ENCODE measurements at regions not wholly inside any gene's neighbourhood (a gene's known extent, or its start where the extent isn't known, plus 50 kb on each side); places are given as distances from the start of the nearest gene placed in this dataset.

GRCh38 chr6:168201799-168202198 is 117.8 kb downstream of the DACT2 start:
- H2AFZ ChIP-seq (ENCODE audit: low read length) = no peak overlapping the region
- H4K20me1 ChIP-seq (ENCODE audit: insufficient read depth, low read depth, low read length) = no peaks in the 10 kb centered on the region
- no peak overlapping the region for H3K9ac ChIP-seq (ENCODE audit: low read length)
- no peaks in the 10 kb centered on the region for H3K9me3 ChIP-seq (ENCODE audit: low read length)
- H3K36me3 ChIP-seq (ENCODE audit: insufficient read depth, low read length) = no peaks in the 10 kb centered on the region
- H3K9me2 ChIP-seq (replicated peaks; ENCODE audit: insufficient read depth, low read length) = no peaks in the 10 kb centered on the region
- H3K79me2 ChIP-seq (ENCODE audit: low read length) = no peaks in the 10 kb centered on the region
- H3K4me3 ChIP-seq (ENCODE audit: low read length) = no peak overlapping the region
- H3K4me1 ChIP-seq (ENCODE audit: low read length) = no peaks in the 10 kb centered on the region
- no peaks in the 10 kb centered on the region for H3K27me3 ChIP-seq (ENCODE audit: low read length)
- no peak for DNase-seq
- H3K4me2 ChIP-seq (ENCODE audit: low read depth, low read length, poor library complexity, severe bottlenecking) = no peak overlapping the region
- H3K27ac ChIP-seq (ENCODE audit: low read length) = no peak overlapping the region

DNA sequence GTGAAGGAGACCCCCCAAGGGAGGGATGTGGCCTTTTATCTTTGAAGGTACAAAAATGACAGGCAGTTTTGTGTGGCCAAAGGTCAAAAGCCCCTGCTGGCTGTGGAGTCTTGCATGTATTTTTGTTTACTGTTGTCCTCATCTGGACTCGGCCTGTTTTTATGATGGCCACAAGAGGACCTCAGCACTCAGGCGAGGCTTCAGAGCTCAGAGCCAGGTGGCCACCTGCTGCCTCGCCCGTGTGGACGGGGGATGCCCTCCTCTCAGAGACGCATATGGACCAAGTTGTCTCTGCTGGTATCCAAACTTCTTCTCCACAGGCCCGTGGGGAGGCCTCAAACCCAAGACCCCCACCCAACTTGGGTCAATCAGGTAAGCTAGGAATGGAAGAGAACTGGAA is 118.2 kb downstream of the DACT2 start:
- H3K9ac ChIP-seq (ENCODE audit: low read length) = no peak overlapping the region
- no peaks in the 10 kb centered on the region for H4K20me1 ChIP-seq (ENCODE audit: insufficient read depth, low read depth, low read length)
- no peaks in the 10 kb centered on the region for H3K79me2 ChIP-seq (ENCODE audit: low read length)
- H3K4me3 ChIP-seq (ENCODE audit: low read length) = no peak overlapping the region
- no peak overlapping the region for H3K27ac ChIP-seq (ENCODE audit: low read length)
- H3K4me2 ChIP-seq (ENCODE audit: low read depth, low read length, poor library complexity, severe bottlenecking) = no peak overlapping the region
- H2AFZ ChIP-seq (ENCODE audit: low read length) = no peak overlapping the region
- H3K4me1 ChIP-seq (ENCODE audit: low read length) = no peaks in the 10 kb centered on the region
- no peaks in the 10 kb centered on the region for H3K36me3 ChIP-seq (ENCODE audit: insufficient read depth, low read length)
- H3K9me3 ChIP-seq (ENCODE audit: low read length) = no peaks in the 10 kb centered on the region
- H3K9me2 ChIP-seq (replicated peaks; ENCODE audit: insufficient read depth, low read length) = no peaks in the 10 kb centered on the region
- DNase-seq = no peak
- H3K27me3 ChIP-seq (ENCODE audit: low read length) = no peaks in the 10 kb centered on the region

- H3K27ac ChIP-seq (ENCODE audit: low read length) = no peak overlapping the region
- H4K20me1 ChIP-seq (ENCODE audit: insufficient read depth, low read depth, low read length) = no peaks in the 10 kb centered on the region
- H3K9me3 ChIP-seq (ENCODE audit: low read length) = no peaks in the 10 kb centered on the region
- no peaks in the 10 kb centered on the region for H3K9me2 ChIP-seq (replicated peaks; ENCODE audit: insufficient read depth, low read length)
- H3K79me2 ChIP-seq (ENCODE audit: low read length) = no peaks in the 10 kb centered on the region
- DNase-seq = no peak
- no peaks in the 10 kb centered on the region for H3K36me3 ChIP-seq (ENCODE audit: insufficient read depth, low read length)
- no peaks in the 10 kb centered on the region for H3K4me1 ChIP-seq (ENCODE audit: low read length)
- no peak overlapping the region for H3K4me2 ChIP-seq (ENCODE audit: low read depth, low read length, poor library complexity, severe bottlenecking)
- no peak overlapping the region for H3K4me3 ChIP-seq (ENCODE audit: low read length)
- no peak overlapping the region for H3K9ac ChIP-seq (ENCODE audit: low read length)
- H3K27me3 ChIP-seq (ENCODE audit: low read length) = no peaks in the 10 kb centered on the region
- no peak overlapping the region for H2AFZ ChIP-seq (ENCODE audit: low read length)
Observed at GRCh38 chr6:168200571-168201134, 118.9 kb downstream of the DACT2 start.

GRCh38 chr6:168198302-168199180 is 119.5 kb upstream of the FRMD1 start:
- DNase-seq = no peak
- Histone ChIP-seq H3K4me1 (ENCODE audit: low read length) (no peaks in the 10 kb centered on the region), H3K27me3 (ENCODE audit: low read length) (no peaks in the 10 kb centered on the region), H2AFZ (ENCODE audit: low read length) (no peak overlapping the region), H3K9ac (ENCODE audit: low read length) (no peak overlapping the region), H3K9me3 (ENCODE audit: low read length) (no peaks in the 10 kb centered on the region), H3K4me2 (ENCODE audit: low read depth, low read length, poor library complexity, severe bottlenecking) (no peak overlapping the region), H3K9me2 (replicated peaks; ENCODE audit: insufficient read depth, low read length) (no peaks in the 10 kb centered on the region), H3K36me3 (ENCODE audit: insufficient read depth, low read length) (no peaks in the 10 kb centered on the region), H3K79me2 (ENCODE audit: low read length) (no peaks in the 10 kb centered on the region), H3K4me3 (ENCODE audit: low read length) (no peak overlapping the region), H3K27ac (ENCODE audit: low read length) (no peak overlapping the region), H4K20me1 (ENCODE audit: insufficient read depth, low read depth, low read length) (no peaks in the 10 kb centered on the region)

GRCh38 chr6:168197636-168198301 is 118.8 kb upstream of the FRMD1 start:
- no peak overlapping the region for H3K4me3 ChIP-seq (ENCODE audit: low read length)
- no peaks in the 10 kb centered on the region for H3K79me2 ChIP-seq (ENCODE audit: low read length)
- DNase-seq = no peak
- H3K27ac ChIP-seq (ENCODE audit: low read length) = no peak overlapping the region
- no peaks in the 10 kb centered on the region for H3K27me3 ChIP-seq (ENCODE audit: low read length)
- H2AFZ ChIP-seq (ENCODE audit: low read length) = no peak overlapping the region
- no peak overlapping the region for H3K9ac ChIP-seq (ENCODE audit: low read length)
- H3K36me3 ChIP-seq (ENCODE audit: insufficient read depth, low read length) = no peaks in the 10 kb centered on the region
- no peaks in the 10 kb centered on the region for H3K9me2 ChIP-seq (replicated peaks; ENCODE audit: insufficient read depth, low read length)
- H4K20me1 ChIP-seq (ENCODE audit: insufficient read depth, low read depth, low read length) = no peaks in the 10 kb centered on the region
- no peaks in the 10 kb centered on the region for H3K4me1 ChIP-seq (ENCODE audit: low read length)
- H3K9me3 ChIP-seq (ENCODE audit: low read length) = no peaks in the 10 kb centered on the region
- no peak overlapping the region for H3K4me2 ChIP-seq (ENCODE audit: low read depth, low read length, poor library complexity, severe bottlenecking)

DNA sequence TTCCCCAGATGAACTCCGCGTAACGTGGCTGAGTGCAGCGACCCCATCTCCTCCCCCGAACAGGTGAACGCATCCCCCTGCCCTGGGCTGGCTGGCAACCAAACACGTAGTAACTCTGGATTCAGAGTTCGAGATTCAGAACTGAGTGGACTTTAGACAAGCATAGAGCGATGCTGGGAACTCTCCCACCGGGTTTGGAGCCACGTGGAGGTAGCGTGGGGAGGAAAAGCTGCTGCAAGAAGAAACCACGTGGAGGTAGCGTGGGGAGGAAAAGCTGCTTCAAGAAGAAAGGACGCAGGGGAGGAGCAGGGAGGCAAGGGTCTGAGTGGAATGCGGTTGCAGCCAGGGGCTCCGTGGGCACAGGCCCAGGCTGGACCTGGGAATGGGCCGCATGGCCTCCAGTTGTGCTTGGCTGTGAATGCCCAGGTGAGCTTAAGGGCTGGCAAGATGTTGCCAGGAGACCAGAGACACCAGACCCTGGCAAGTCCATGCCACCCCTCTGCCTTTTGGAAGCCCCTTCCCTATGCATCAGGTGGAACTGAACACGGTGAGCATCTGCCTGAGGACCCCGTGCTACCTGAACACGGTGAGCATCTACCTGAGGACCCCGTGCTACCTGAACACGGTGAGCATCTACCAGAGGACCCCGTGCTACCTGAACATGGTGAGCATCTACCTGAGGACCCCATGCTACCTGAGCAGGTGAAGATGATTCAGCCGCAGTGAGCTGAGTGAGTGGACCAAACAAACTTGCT is 118.0 kb upstream of the FRMD1 start:
- Histone ChIP-seq H3K27me3 (ENCODE audit: low read length) (no peaks in the 10 kb centered on the region), H3K36me3 (ENCODE audit: insufficient read depth, low read length) (no peaks in the 10 kb centered on the region), H3K4me3 (ENCODE audit: low read length) (no peak overlapping the region), H4K20me1 (ENCODE audit: insufficient read depth, low read depth, low read length) (no peaks in the 10 kb centered on the region), H3K27ac (ENCODE audit: low read length) (no peak overlapping the region), H3K9ac (ENCODE audit: low read length) (no peak overlapping the region), H3K9me2 (replicated peaks; ENCODE audit: insufficient read depth, low read length) (no peaks in the 10 kb centered on the region), H2AFZ (ENCODE audit: low read length) (no peak overlapping the region), H3K4me2 (ENCODE audit: low read depth, low read length, poor library complexity, severe bottlenecking) (no peak overlapping the region), H3K79me2 (ENCODE audit: low read length) (no peaks in the 10 kb centered on the region), H3K4me1 (ENCODE audit: low read length) (no peaks in the 10 kb centered on the region), H3K9me3 (ENCODE audit: low read length) (no peaks in the 10 kb centered on the region)
- no peak for DNase-seq

- no peaks in the 10 kb centered on the region for H4K20me1 ChIP-seq (ENCODE audit: insufficient read depth, low read depth, low read length)
- no peak overlapping the region for H3K27ac ChIP-seq (ENCODE audit: low read length)
- no peak overlapping the region for H3K9ac ChIP-seq (ENCODE audit: low read length)
- H3K27me3 ChIP-seq (ENCODE audit: low read length) = no peaks in the 10 kb centered on the region
- no peaks in the 10 kb centered on the region for H3K4me1 ChIP-seq (ENCODE audit: low read length)
- no peaks in the 10 kb centered on the region for H3K9me3 ChIP-seq (ENCODE audit: low read length)
- no peaks in the 10 kb centered on the region for H3K9me2 ChIP-seq (replicated peaks; ENCODE audit: insufficient read depth, low read length)
- H3K4me3 ChIP-seq (ENCODE audit: low read length) = no peak overlapping the region
- no peaks in the 10 kb centered on the region for H3K36me3 ChIP-seq (ENCODE audit: insufficient read depth, low read length)
- no peak overlapping the region for H2AFZ ChIP-seq (ENCODE audit: low read length)
- DNase-seq = no peak
- H3K79me2 ChIP-seq (ENCODE audit: low read length) = no peaks in the 10 kb centered on the region
- no peak overlapping the region for H3K4me2 ChIP-seq (ENCODE audit: low read depth, low read length, poor library complexity, severe bottlenecking)
Observed at GRCh38 chr6:168196385-168196860, 117.4 kb upstream of the FRMD1 start.

DNA sequence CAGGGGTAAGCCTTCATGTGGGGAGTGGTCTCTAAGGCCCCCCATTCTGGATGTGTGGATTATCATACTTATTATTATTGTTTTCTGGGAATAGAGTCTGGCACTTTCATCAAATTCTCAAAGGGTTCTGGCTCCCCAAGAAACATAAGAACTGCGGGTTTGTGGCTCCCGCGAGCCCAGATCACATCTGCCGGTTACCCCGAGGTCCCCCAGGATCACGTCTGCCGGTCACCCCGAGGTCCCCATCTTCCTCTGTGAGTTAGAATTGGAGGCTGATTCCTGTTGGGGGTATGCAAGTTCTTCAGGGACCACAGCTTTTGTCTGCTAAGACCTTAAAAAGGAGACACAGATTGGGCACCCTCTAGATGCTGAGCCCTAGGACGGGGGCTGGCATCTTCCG is 116.7 kb upstream of the FRMD1 start:
- H3K4me3 ChIP-seq (ENCODE audit: low read length) = no peak overlapping the region
- no peaks in the 10 kb centered on the region for H3K79me2 ChIP-seq (ENCODE audit: low read length)
- H4K20me1 ChIP-seq (ENCODE audit: insufficient read depth, low read depth, low read length) = no peaks in the 10 kb centered on the region
- DNase-seq = no peak
- H3K27me3 ChIP-seq (ENCODE audit: low read length) = no peaks in the 10 kb centered on the region
- no peak overlapping the region for H3K4me2 ChIP-seq (ENCODE audit: low read depth, low read length, poor library complexity, severe bottlenecking)
- no peaks in the 10 kb centered on the region for H3K36me3 ChIP-seq (ENCODE audit: insufficient read depth, low read length)
- H3K27ac ChIP-seq (ENCODE audit: low read length) = no peak overlapping the region
- H3K9me2 ChIP-seq (replicated peaks; ENCODE audit: insufficient read depth, low read length) = no peaks in the 10 kb centered on the region
- H3K9ac ChIP-seq (ENCODE audit: low read length) = no peak overlapping the region
- no peak overlapping the region for H2AFZ ChIP-seq (ENCODE audit: low read length)
- H3K4me1 ChIP-seq (ENCODE audit: low read length) = no peaks in the 10 kb centered on the region
- H3K9me3 ChIP-seq (ENCODE audit: low read length) = no peaks in the 10 kb centered on the region

Measured in Karpas-422 (cell line).